HL-60 (cell line): ENCODE measurements at regions not wholly inside any gene's neighbourhood (a gene's known extent, or its start where the extent isn't known, plus 50 kb on each side); places are given as distances from the start of the nearest gene placed in this dataset.

Source experiments
- DNase-seq, 2 experiments: peaks; one replicate each; pipeline ENCODE4 v3.0.0-alpha.2; 2010 to 2020; ENCODE audit warnings: low read depth in 1 of 2, low spot score in 1 of 2
- H3K27ac ChIP-seq: fragments of 250-450 bp; sonication (Bioruptor Pico); replicated peaks from 2 replicates; pipeline ENCODE4 v1.5.1; 2020; ENCODE audit warnings: mild to moderate bottlenecking, moderate library complexity
- H3K27me3 ChIP-seq: fragments of 250-450 bp; sonication (Bioruptor Pico); 2 replicates; pipeline ENCODE4 v1.5.1; 2021; ENCODE audit warnings: mild to moderate bottlenecking, moderate library complexity; ENCODE audit not compliant: insufficient read depth, poor library complexity, severe bottlenecking
- H3K4me3 ChIP-seq: replicated peaks from 2 replicates; pipeline ENCODE4 v1.5.1; 2011; ENCODE audit warnings: mild to moderate bottlenecking, control low read depth, low read length; ENCODE audit not compliant: insufficient read depth
- CTCF ChIP-seq: IDR thresholded peaks from one replicate; pipeline ENCODE4 v1.5.1; 2011; ENCODE audit warnings: low read length, control low read depth, inconsistent platforms; ENCODE audit not compliant: insufficient read depth
- GABPA ChIP-seq: IDR thresholded peaks from 2 replicates; pipeline ENCODE4 v1.6.1; 2012; ENCODE audit warnings: low read depth
- POLR2AphosphoS5 ChIP-seq: IDR thresholded peaks from 2 replicates; pipeline ENCODE4 v1.6.1; 2012; ENCODE audit warnings: low read depth
- REST ChIP-seq: IDR thresholded peaks from 2 replicates; pipeline ENCODE4 v1.6.1; 2012; ENCODE audit warnings: low read depth; ENCODE audit not compliant: insufficient replicate concordance
- SPI1 ChIP-seq: IDR thresholded peaks from 2 replicates; pipeline ENCODE4 v1.6.1; 2012; ENCODE audit warnings: low read depth, mild to moderate bottlenecking, borderline replicate concordance

- no peak for DNase-seq
- Histone ChIP-seq H3K4me3 (no peak overlapping the region), H3K27ac (no peak overlapping the region), H3K27me3 (no peaks in the 10 kb centered on the region)
- TF ChIP-seq REST (no peak), CTCF (no peak), POLR2AphosphoS5 (no peak), SPI1 (no peak), GABPA (no peak)
Observed at GRCh38 chr15:39226169-39226937, 354.5 kb upstream of the THBS1 start.

- Histone ChIP-seq H3K27ac (no peak overlapping the region), H3K27me3 (no peaks in the 10 kb centered on the region), H3K4me3 (no peak overlapping the region)
- no peak for TF ChIP-seq GABPA
- no peak for TF ChIP-seq CTCF
- TF ChIP-seq SPI1: no peak
- TF ChIP-seq REST: no peak
- no peak for TF ChIP-seq POLR2AphosphoS5
- no peak for DNase-seq
Observed at GRCh38 chr15:39227001-39227400, 353.9 kb upstream of the THBS1 start.

GRCh38 chr15:39228889-39229288 is 352.0 kb upstream of the THBS1 start:
- TF ChIP-seq REST (no peak), POLR2AphosphoS5 (no peak), CTCF (no peak)
- DNase-seq: no peak

More at GRCh38 chr15:39228889-39229288, 352.0 kb upstream of the THBS1 start:
- H3K4me3 ChIP-seq: no peak overlapping the region
- no peaks in the 10 kb centered on the region for H3K27me3 ChIP-seq
- no peak overlapping the region for H3K27ac ChIP-seq
